Neural progenitor cell (in vitro differentiated cells): ENCODE measurements at regions not wholly inside any gene's neighbourhood (a gene's known extent, or its start where the extent isn't known, plus 50 kb on each side); places are given as distances from the start of the nearest gene placed in this dataset.

ENCODE experiments used
- DNase-seq: peaks from one replicate; pipeline ENCODE4 v3.0.0-alpha.2; 2016; ENCODE audit warnings: low spot score
- H2AFZ ChIP-seq: fragments of 200-600 bp; sonication (generic); replicated peaks from 2 replicates; pipeline ENCODE4 v1.6.1; 2016; ENCODE audit warnings: antibody characterized with exemption
- H3F3A ChIP-seq: fragments of 200-600 bp; sonication (generic); 2 replicates; pipeline ENCODE4 v1.6.1; 2016; ENCODE audit warnings: antibody characterized with exemption, low read depth
- H3K27ac ChIP-seq: fragments of 200-600 bp; sonication (generic); 2 replicates; pipeline ENCODE4 v1.5.1; 2016; ENCODE audit warnings: mild to moderate bottlenecking
- H3K27me3 ChIP-seq: fragments of 200-600 bp; sonication (generic); 2 replicates; pipeline ENCODE4 v1.6.1; 2016; ENCODE audit warnings: mild to moderate bottlenecking, moderate library complexity
- H3K36me3 ChIP-seq: fragments of 200-600 bp; sonication (generic); 2 replicates; pipeline ENCODE4 v1.5.1; 2016
- H3K4me1 ChIP-seq: fragments of 200-600 bp; sonication (generic); 2 replicates; pipeline ENCODE4 v1.6.1; 2016; ENCODE audit warnings: mixed run types
- H3K4me2 ChIP-seq: fragments of 200-600 bp; sonication (generic); 2 replicates; pipeline ENCODE4 v1.6.1; 2016
- H3K4me3 ChIP-seq: fragments of 200-600 bp; sonication (generic); 2 replicates; pipeline ENCODE4 v1.5.1; 2016
- H3K79me2 ChIP-seq: fragments of 200-600 bp; sonication (generic); 2 replicates; pipeline ENCODE4 v1.6.1; 2016; ENCODE audit warnings: low read depth
- H3K9ac ChIP-seq: fragments of 200-600 bp; sonication (generic); 2 replicates; pipeline ENCODE4 v1.6.1; 2016
- H3K9me3 ChIP-seq: fragments of 200-600 bp; sonication (generic); 2 replicates; pipeline ENCODE4 v1.5.1; 2016; ENCODE audit warnings: low read depth
- H4K20me1 ChIP-seq: fragments of 200-600 bp; sonication (generic); 2 replicates; pipeline ENCODE4 v1.6.1; 2016; ENCODE audit warnings: low read depth
- H3K27ac Mint-ChIP-seq: 3 replicates; pipeline ENCODE4 v1.8.0; 2021; ENCODE audit warnings: mixed read lengths
- H3K27me3 Mint-ChIP-seq: 2 replicates; pipeline ENCODE4 v1.8.0; 2022; ENCODE audit warnings: low read depth, mild to moderate bottlenecking, inconsistent platforms, moderate library complexity, mixed read lengths; ENCODE audit not compliant: insufficient read depth
- H3K36me3 Mint-ChIP-seq: 3 replicates; pipeline ENCODE4 v1.8.0; 2021; ENCODE audit warnings: mixed read lengths
- H3K4me1 Mint-ChIP-seq: 3 replicates; pipeline ENCODE4 v1.8.0; 2021; ENCODE audit warnings: mixed read lengths
- H3K4me3 Mint-ChIP-seq: 3 replicates; pipeline ENCODE4 v1.8.0; 2021; ENCODE audit warnings: mild to moderate bottlenecking, moderate library complexity, mixed read lengths
- H3K9me3 Mint-ChIP-seq: 3 replicates; pipeline ENCODE4 v1.8.0; 2020; ENCODE audit warnings: mixed read lengths
- EZH2 ChIP-seq: fragments of 200-600 bp; sonication (generic); IDR thresholded peaks from 2 replicates; pipeline ENCODE4 v1.6.1; 2017; ENCODE audit warnings: antibody characterized with exemption, mild to moderate bottlenecking, moderate library complexity
- EZH2phosphoT487 ChIP-seq: fragments of 200-600 bp; sonication (generic); IDR thresholded peaks from 2 replicates; pipeline ENCODE4 v1.6.1; 2017; ENCODE audit warnings: antibody characterized with exemption
- TF ChIP-seq, protein P1 (sequence below): fragments of 200-600 bp; sonication (generic); IDR thresholded peaks from 2 replicates; pipeline ENCODE4 v1.5.1; 2017; ENCODE audit warnings: antibody characterized with exemption, mild to moderate bottlenecking

DNA sequence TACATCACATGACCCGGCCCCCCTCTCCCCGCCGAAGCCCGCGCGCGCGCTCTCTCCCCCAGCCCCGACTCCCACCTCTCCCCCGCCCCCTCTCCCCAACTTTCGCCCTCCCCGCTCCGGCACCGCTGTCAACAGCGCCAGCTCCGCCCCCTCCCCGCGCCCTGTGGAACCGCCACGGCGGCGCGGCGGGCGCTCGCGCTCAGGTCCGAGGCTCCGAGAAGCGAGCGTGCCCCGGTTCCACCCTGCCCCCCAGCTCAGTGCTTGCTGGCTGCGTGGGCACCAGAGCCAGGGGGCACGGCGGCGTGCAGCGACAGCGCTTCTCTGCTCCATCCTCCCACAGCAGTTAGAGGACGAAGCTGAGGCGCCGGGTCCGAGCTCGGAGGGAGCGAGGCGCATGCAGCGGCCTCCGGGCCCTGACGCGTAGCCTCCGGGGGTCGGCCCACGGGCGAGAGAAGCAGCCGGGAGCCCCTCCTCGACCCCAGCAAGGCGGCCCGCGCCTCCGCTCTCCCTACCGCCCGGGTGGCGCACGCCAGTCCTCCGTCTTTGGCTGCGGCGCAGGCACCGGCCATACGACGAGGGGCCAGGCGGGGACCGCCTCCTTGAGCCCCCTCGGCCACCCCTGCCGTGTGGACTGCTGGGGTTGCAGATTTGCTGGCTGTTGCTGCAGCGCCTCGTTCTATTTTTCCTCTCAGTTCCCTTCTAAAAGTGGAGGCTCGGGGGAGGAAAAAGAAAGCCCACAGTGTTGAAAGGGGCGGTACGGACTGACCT, 109.5 kb downstream of the KCNRG start:
- Histone ChIP-seq H3K9ac (no peak overlapping the region), H2AFZ (peak overlapping the region; percentile 94), H3F3A (peaks cover 42% of the 10 kb centered on the region), H3K4me1 (peaks cover 25% of the 10 kb centered on the region), H3K27ac (no peak overlapping the region), H4K20me1 (peaks cover 76% of the 10 kb centered on the region), H3K36me3 (no peaks in the 10 kb centered on the region), H3K4me3 (peak overlapping the region; percentile 78), H3K79me2 (no peaks in the 10 kb centered on the region), H3K4me2 (peak overlapping the region; percentile 97), H3K9me3 (no peaks in the 10 kb centered on the region), H3K27me3 (peaks cover 98% of the 10 kb centered on the region)
- TF ChIP-seq EZH2phosphoT487 (no peak), EZH2 (no peak)
- TF ChIP-seq, protein P1, sequence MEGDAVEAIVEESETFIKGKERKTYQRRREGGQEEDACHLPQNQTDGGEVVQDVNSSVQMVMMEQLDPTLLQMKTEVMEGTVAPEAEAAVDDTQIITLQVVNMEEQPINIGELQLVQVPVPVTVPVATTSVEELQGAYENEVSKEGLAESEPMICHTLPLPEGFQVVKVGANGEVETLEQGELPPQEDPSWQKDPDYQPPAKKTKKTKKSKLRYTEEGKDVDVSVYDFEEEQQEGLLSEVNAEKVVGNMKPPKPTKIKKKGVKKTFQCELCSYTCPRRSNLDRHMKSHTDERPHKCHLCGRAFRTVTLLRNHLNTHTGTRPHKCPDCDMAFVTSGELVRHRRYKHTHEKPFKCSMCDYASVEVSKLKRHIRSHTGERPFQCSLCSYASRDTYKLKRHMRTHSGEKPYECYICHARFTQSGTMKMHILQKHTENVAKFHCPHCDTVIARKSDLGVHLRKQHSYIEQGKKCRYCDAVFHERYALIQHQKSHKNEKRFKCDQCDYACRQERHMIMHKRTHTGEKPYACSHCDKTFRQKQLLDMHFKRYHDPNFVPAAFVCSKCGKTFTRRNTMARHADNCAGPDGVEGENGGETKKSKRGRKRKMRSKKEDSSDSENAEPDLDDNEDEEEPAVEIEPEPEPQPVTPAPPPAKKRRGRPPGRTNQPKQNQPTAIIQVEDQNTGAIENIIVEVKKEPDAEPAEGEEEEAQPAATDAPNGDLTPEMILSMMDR: no peak
- peaks cover 4% of the 10 kb centered on the region for H3K36me3 Mint-ChIP-seq
- H3K27ac Mint-ChIP-seq: no peak overlapping the region
- peaks cover 41% of the 10 kb centered on the region for H3K27me3 Mint-ChIP-seq
- H3K9me3 Mint-ChIP-seq: peaks cover 3% of the 10 kb centered on the region
- H3K4me3 Mint-ChIP-seq: peak overlapping the region; percentile 87
- H3K4me1 Mint-ChIP-seq: peaks cover 44% of the 10 kb centered on the region
- peak; percentile 85 for DNase-seq

DNA sequence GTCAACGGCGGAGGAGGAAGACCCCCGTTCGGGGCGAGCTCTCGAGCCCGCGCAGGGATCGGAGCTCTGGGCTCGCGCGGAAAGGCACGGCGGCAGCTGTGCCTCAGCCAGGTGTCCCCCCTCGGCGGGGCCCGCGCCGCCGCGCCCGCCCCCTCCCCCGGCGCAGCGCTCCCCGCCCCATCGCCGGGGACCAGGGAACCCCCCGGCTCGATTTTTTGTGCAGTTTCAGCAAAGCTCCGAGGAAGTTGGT, 110.0 kb downstream of the KCNRG start:
- Histone ChIP-seq H3K79me2 (no peaks in the 10 kb centered on the region), H3K27ac (no peak overlapping the region), H3K4me3 (peak overlapping the region; percentile 78), H3K9me3 (no peaks in the 10 kb centered on the region), H3K4me2 (peak overlapping the region; percentile 97), H3K27me3 (peaks cover 98% of the 10 kb centered on the region), H3F3A (peaks cover 42% of the 10 kb centered on the region), H3K4me1 (peaks cover 29% of the 10 kb centered on the region), H2AFZ (peak overlapping the region; percentile 94), H3K9ac (no peak overlapping the region), H3K36me3 (no peaks in the 10 kb centered on the region), H4K20me1 (peaks cover 81% of the 10 kb centered on the region)
- peak overlapping the region; percentile 87 for H3K4me3 Mint-ChIP-seq
- peaks cover 48% of the 10 kb centered on the region for H3K4me1 Mint-ChIP-seq
- peaks cover 46% of the 10 kb centered on the region for H3K27me3 Mint-ChIP-seq
- H3K27ac Mint-ChIP-seq: no peak overlapping the region
- H3K9me3 Mint-ChIP-seq: peaks cover 3% of the 10 kb centered on the region
- H3K36me3 Mint-ChIP-seq: peaks cover 4% of the 10 kb centered on the region
- TF ChIP-seq EZH2: no peak
- TF ChIP-seq, protein P1: no peak
- TF ChIP-seq EZH2phosphoT487: no peak
- DNase-seq: no peak

DNA sequence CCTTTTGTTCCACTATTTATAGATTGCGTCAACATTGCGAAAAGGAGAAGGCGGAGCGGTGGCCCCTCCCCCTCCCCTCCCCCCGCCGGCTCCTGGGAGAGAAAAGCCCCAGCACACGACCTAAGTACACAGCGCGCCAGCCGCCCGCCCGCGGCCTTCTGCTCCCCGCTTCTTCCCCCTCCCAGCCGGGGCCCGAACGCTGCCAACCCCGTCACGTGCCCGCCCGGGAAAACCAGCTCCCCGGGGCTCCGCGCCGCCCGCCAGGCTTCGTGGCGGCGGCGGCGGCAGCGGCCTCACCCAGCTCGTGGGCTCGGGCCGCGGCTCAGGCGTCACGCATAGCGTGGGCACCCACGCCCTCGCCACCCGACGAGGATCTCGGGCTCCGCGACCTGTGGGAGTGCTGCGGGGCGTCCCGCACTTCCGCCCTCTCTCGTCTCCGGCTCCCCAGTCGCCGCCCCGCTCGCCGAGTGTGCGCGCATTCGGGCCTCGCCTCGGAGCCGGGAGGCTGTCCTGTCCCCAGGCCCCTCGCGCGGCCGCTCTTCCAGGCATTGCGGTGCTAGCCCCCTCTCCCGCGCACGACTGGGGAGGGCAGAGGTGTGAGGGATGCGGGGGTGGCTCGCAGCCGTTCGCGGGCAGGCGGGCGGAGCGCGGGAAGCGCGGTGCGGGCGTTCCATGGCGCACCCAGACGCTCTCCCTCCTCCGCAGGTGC, 110.5 kb downstream of the KCNRG start:
- Histone ChIP-seq H3K79me2 (no peaks in the 10 kb centered on the region), H3K36me3 (no peaks in the 10 kb centered on the region), H3K4me2 (peak overlapping the region; percentile 97), H3K9ac (no peak overlapping the region), H3K4me1 (peaks cover 33% of the 10 kb centered on the region), H4K20me1 (peaks cover 86% of the 10 kb centered on the region), H3K27me3 (peaks cover 98% of the 10 kb centered on the region), H3F3A (peaks cover 47% of the 10 kb centered on the region), H3K4me3 (peak overlapping the region; percentile 78), H2AFZ (peak overlapping the region; percentile 94), H3K9me3 (no peaks in the 10 kb centered on the region), H3K27ac (no peak overlapping the region)
- peak overlapping the region; percentile 50 for H3K27ac Mint-ChIP-seq
- H3K4me1 Mint-ChIP-seq: peaks cover 49% of the 10 kb centered on the region
- TF ChIP-seq, protein P1: no peak
- TF ChIP-seq EZH2phosphoT487 (no peak), EZH2 (no peak)
- H3K4me3 Mint-ChIP-seq: peak overlapping the region; percentile 87
- H3K27me3 Mint-ChIP-seq: peaks cover 46% of the 10 kb centered on the region
- peaks cover 3% of the 10 kb centered on the region for H3K36me3 Mint-ChIP-seq
- peak; percentile 88 for DNase-seq
- H3K9me3 Mint-ChIP-seq: peaks cover 3% of the 10 kb centered on the region
